ENCODE measurements at regions not wholly inside any gene's neighbourhood (a gene's known extent, or its start where the extent isn't known, plus 50 kb on each side); places are given as distances from the start of the nearest gene placed in this dataset.

- TF ChIP-seq RBM39 (optimal IDR thresholded peaks at IDR 0.05; ENCODE audit: low read depth, low read length) (no peak), FOXA1 (IDR thresholded peaks at IDR 0.05; ENCODE audit: borderline replicate concordance) (no peak), CTCF (IDR thresholded peaks at IDR 0.05 in 2 of 3, conservative IDR thresholded peaks at IDR 0.05 in 1 of 3; ENCODE audit: insufficient read depth in 2 of 3, low read depth in 1 of 3, low read length in 3 of 3) (no peak), ZNF324 (CRISPR knock-in tag; IDR thresholded peaks at IDR 0.05) (no peak), REST (IDR thresholded peaks at IDR 0.05; ENCODE audit: borderline replicate concordance) (no peak), REST (CRISPR knock-in tag; IDR thresholded peaks at IDR 0.05; ENCODE audit: low read depth) (no peak), SNAPC5 (CRISPR knock-in tag; IDR thresholded peaks at IDR 0.05) (no peak), TAF15 (IDR thresholded peaks at IDR 0.05; ENCODE audit: low read depth, low read length) (no peak)
These were observed 136.5 kb upstream of the GALNTL6 start for GRCh38 chr4:171676555-171677215.

All from K562 (cell line).